Epidermal melanocyte (primary cell): ENCODE measurements at regions not wholly inside any gene's neighbourhood (a gene's known extent, or its start where the extent isn't known, plus 50 kb on each side); places are given as distances from the start of the nearest gene placed in this dataset.
"Not testable (repeated sequence)": the region's sequence is repeated elsewhere in the genome, so short reads cannot be mapped to it uniquely, and the experiment has no call there.

Experiments
- DNase-seq: peaks from one replicate; pipeline ENCODE4 v3.0.0; 2011; ENCODE audit warnings: low spot score; ENCODE audit not compliant: insufficient read length

DNA sequence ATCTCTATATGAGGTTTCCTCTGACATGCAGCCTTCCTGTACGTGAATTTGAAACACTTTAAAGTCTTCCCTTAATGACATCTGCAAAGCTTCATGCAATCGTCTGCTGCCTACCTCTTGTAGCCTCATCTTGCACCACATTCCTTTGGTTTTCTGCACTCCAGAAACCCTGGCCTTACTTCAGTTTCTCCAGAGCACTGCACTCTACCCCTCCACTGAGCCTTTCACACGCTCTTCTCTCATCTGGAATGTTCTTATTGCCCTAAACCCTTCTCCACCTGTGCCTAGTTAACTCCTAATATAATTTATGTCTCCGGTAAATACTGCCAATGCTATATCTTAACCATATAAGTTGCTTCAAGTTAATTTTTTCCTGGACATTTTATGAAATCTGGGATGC, 168.8 kb upstream of the SLC27A6 start:
- no peak for DNase-seq

DNA sequence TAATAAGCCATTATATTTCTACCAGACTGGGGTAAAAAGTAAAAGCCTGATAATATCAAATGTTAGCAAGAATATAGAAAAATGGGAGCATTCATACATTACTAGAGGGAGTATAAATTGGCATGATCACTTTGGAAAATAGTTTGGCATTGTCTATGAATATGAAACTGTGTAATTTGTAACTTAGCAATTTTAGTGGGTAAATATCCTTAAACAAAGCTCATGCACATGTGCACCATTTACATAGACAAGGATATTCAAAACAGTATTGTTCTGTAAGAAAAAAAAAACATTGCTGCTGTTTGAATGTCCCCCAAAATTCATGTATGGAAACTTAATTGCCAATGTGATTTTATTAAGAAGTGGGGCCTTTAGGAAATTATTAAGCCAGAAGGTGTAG, 166.4 kb upstream of the SLC27A6 start:
- DNase-seq: no peak

DNA sequence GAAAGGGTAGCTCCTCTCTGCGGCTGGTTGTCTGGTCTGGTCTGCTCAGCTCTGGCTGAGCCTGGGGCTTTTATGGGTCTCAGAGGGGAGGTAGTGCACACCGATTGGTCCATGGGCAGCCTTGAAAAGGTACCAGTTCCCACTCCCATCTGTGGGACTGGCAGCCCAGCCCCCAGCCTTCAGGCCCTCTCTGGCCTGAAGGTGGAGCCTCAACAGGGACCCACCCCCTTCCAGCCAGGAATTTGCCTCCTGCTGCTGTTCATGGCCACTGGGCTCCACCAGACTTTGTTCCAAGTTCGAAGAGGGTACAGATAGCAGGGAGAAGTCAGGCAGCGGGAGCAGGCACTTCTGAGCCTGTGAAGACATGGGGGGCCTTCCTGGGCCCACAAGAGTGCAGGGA, 165.3 kb upstream of the SLC27A6 start:
- no peak for DNase-seq

DNA sequence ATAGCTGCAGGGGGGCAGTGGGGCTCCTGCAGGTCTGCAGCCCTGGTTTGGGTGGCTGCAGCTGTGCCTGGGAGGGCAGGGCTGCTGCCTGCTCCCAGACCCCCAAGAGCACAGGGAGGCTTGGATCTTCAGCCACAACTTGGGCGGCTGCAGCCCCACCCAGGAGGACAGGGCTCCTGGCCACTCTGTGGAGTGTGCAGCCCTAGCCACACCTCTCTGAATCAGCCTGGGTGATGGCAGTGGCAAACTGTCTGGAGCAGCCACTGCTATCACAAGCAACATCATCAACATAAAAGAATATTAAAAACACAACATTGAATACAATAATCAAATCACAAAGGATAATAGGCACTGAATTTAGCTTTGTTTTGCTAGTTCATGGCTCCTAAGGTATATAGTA, 164.9 kb upstream of the SLC27A6 start:
- DNase-seq: no peak

DNA sequence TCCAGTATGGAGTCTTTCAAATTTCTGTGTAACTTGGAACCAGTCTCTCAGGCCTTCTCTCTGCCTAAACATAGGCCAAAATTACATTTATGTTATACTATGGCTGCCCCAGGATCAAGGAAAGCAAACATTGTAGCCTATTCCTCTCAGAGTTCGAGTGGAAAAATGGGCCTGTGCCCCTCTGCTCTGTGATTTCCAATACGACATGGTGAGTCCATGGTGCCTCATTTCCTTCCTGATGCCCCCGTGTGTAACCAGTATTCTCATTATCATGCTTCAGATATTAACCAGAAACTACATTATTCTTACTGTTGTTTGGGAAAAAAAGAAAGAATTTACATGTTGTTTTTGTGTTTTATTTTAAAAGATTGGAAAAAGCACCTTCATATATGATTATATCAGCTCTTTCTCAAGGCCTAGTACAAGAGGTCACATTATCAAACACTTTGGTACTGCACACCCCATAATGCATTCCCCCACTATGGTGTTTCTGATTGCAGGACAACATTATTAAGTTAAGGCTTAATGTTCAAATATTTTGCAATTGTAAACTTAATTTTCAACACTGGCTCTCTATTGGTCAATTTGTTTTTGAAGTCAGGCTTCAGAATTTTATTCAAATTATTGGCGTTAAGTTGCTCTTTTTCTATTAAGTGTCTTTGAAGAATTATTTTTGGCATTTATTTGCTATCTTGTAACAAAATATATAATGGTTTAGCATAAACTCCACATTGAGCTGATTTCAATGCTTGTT, 151.8 kb upstream of the SLC27A6 start:
- no peak for DNase-seq

DNA sequence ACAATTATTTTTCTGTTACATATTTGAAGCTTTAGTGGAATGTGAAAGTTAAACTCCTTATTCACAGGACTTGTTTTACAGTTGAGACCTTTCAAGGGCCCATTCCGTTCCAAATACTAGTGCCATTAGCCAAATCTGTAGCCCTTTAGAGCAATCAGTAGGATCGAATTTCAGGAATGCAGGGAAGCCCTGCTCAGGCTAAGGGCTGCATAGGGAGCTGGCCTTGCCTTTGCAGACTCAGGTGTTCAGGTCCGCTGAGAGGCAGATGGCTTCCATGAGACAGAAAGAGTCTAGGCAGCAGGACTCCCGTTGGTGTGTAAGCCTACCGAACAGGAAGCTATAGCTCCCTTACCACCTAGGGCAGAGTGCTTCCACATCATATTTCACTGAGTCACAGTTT, 150.1 kb upstream of the SLC27A6 start:
- no peak for DNase-seq

DNA sequence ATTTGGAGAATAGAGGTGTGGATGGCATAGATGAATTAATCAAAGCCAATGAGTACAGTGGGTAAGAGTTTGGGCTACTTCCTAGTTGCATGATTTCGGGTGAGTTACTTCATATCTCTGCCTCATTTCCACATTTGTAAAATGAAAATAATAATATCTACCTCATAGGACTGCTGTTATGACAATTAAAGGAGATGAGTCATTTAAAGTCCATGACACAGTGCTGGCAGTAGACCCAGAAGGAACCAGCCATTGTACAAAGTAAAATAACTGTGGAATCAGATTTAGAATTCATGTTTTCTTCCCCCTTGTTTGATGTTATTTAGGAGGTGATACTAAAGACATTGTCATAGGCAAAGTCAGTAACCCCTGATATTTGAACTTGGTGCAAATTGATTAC, 139.5 kb upstream of the SLC27A6 start:
- no peak for DNase-seq

DNA sequence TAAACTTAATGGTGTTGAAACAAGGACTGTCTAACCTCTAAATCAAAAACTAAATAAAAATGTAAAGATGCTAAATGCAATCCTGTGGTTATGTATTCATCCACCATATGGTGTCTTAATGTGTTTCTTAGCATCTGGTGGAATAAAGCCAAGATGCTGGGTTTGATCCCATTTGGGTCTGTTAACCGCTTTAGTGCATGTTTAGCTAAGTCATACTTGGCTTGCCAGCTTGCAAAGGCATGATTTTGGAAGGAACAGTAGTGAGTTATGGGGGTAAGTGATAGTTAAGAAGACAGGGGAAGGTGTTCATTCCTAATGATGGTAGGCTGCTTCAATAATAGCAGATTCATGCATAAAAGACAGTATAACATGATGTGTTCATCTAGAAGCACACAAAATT, 139.0 kb upstream of the SLC27A6 start:
- no peak for DNase-seq

DNA sequence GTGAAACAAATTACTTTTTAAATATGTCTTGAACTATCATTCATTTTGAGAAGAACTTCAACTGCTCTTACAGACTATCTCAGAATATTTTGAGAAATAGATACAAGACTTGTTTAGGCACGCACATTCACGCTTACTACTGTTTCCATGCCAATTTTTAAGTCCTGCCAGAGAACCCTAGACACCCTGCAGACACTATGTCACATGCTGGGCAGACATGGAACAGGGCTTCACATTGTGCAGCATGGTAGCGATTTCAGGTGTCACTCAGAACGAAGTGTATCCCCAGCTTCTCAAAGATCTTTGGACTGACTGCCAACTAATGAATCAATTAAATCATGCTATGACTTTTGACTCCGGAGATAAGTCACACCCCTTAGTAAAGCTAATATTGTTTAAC, 128.7 kb upstream of the SLC27A6 start:
- no peak for DNase-seq

DNA sequence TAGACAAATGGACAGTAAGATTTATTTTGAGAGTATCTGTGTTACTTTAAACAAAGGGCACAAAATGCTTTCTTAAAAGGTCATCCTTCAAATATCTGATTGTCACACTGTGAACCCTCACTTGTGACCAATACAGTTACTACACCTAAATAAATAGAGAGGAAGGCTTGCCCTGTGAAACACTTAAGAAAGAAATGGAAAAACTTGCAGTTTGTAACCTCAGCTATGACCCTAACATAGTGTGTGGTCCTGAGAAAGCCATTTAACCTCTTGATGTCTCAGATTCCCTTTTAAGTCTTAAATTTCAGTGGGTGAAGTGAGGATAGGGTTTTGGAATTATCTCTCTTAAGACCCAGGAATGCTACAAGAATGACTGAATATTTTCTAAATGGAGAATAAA, 126.7 kb upstream of the SLC27A6 start:
- no peak for DNase-seq

DNA sequence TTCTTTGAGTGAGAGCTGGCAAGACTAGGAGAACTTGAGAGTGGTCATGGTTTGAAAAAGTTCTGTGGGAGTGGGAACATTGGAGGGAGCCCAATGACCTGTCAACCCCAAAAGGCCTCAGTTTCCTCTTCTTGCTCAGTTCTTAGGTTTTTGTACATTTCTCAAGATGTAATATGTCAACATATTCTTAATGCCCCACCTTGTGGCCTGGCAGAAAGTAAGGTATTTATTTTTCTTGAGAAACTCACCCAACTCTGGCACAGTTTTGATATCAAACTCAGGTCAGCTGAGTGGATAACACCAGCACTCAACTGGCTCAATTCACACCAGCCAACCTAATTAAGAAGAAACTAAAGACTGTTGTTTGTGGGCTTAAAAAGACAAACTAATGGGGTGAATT, 123.0 kb upstream of the SLC27A6 start:
- DNase-seq: no peak

DNA sequence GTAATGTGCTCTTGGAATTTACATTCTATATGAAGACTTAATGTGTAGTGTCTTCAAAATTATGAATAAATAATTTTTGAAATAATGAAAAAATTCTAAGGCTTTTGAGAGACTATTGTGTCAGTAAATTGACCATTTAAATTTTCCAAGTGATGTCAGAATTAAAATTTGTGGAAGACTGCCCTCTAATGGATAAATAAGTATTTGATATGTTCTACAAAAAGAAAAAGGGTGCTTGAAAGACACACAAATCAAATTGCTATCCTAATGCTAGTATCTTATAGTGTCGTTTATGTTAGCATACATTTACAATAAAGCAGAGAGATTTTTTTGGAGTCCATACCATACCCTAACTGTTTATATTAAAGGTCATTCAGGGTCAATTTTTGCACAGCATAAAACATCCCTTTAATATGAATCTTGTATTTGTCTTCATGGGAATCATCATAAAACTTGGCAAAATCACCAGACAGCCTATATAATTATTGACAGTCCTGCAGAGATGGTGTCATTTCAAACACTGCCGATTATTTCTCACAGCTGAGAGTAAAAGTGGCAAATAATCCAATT, 120.8 kb upstream of the SLC27A6 start:
- peak; percentile 33 for DNase-seq

DNA sequence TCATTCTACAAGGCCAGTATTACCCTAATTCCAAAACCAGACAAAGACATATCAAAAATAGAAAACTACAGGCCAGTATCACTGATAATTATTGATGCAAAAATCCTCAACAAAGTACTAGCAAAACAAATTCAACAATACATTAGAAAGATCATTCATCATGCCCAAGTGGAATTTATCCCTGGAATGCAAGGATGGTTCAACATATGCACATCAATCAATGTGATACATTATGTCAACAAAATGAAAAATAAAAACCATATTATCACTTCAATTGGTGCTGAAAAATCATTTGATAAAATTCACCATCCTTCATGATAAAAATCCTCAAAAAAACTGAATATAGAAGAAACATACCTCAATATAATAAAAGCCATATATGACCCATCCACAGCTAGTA, 115.2 kb upstream of the SLC27A6 start:
- DNase-seq: no peak

DNA sequence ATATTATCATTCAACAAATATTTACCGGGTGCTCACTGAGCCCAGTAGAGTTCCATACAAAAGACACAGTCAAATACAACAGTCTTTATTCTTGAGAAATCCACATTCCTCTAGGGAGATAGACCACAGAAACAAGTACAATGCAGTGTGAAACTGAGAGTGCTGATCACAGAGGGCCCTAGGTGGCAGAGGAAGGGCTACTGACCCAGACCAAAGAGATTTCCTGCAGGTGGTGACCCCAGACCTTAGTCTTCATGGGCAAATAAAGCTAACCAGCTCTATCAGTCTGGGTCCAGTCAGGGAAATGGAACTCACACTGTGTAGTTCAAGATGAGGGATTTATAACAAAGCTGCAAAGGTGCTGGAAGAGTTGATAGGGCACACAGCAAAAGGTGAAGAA, 110.4 kb upstream of the SLC27A6 start:
- no peak for DNase-seq

DNA sequence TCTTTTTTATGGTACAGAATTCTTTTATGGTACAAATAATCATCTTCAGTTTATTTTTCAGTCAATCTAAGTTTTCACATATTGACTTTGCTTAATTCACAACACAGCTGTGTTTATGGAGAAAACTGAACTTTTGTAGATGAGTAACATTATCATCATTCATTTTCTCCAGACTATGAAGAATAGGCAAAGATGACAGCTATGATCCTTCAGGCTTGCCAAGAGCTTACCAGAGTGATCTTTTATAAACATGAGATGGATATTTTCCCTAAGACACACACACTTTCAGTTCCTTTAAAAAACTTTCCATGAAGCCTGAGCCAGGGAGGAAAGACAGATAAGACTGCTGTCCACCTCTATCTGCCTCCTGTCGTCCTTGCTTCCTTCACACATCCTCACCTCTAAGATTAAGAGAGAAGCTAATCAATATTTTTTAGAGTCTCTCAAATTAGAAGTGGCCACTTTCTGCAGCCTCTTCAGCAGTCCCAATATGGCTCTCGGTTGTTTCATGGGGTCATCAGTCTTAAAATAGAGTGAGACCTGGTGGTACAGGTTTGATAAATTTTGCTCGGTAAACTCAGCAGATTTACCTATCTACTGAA, 108.1 kb upstream of the SLC27A6 start:
- no peak for DNase-seq

DNA sequence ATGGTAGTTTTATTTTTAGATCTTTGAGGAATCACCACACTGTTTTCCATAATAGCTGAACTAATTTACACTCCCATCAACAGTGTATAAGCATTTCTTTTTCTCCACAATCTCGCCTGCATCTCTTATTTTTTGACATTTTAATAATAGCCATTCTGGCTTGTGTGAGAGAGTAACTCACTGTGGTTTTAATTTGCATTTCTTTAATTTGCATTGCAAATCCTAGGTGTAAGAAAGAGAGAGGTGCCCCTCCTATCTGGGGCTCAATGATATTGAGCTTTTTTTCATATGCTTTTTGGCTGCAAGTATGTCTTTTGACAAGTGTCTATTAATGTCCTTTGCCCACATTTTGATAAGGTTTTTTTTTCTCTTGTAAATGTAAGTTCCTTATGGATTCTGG, 106.3 kb upstream of the SLC27A6 start:
- no peak for DNase-seq

DNA sequence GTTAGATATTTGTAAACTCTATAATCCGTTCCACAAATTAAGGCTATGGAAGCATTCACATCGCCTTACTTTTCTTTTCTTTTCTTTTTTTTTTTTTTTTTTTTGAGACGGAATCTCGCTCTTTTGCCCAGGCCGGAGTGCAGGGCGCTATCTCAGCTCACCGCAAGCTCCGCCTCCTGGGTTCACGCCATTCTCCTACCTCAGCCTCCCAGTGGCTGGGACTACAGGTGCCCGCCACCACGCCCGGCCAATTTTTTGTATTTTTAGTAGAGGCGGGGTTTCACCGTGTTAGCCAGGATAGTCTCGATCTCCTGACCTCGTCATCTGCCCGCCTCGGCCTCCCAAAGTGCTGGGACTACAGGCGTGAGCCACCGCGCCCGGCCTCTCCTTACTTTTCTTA, 104.1 kb upstream of the SLC27A6 start:
- not testable (repeated sequence) for DNase-seq

DNA sequence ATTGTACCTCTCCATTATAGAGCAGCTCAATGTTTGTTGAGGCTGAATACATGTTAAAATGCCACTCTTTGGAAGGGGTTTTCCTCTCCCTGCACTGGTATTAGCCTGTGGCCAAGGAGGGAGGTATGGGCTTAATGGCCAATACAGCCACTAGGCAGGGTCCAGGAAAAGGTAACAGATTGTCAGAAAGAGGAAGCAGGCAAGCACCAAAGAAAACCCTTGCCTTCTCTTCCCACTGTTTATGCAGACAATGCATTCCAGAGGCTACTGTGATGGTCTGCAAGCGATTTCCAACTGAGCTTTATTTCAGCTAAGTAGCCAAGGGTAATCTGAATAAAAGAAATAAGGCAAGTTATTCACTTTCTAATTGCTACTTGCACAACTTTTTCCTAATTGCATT, 95.3 kb upstream of the SLC27A6 start:
- DNase-seq: no peak

DNA sequence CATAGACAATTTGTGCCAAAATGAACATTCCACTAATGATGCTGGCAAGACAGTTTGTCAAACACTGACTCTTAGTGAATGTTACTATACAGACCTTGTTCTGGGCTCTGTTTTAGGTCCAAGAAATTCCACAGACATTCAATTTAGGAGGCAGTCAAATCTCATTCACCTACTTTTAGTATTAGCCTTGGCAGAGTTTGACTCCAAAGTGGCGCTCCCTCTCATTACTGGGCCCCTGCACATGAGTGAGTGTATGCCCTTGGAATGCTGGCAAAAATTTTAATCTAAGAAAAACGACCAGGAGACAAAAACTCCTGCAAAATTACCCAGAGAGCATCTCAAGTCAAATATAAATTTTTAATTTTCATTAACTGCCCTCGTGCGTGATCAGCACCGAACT, 94.9 kb upstream of the SLC27A6 start:
- no peak for DNase-seq

DNA sequence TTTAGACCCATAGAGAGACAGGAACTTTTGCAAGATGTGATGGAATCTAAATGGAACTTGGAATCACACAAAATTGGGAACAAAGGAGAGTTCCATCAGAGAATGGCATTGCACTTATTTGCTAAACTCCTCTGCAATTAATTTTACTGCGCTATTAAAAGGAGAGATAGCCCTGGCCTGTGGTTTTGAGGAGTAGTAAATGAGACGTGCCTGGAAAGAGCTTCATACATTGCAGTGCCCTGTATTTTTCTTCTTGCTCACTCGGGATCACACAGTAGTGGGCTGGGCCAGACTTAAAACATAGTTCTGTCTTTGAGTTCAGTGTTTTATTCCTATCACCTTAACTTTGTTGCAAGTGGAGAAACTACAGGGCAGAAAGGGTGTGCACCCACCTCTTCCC, 94.4 kb upstream of the SLC27A6 start:
- DNase-seq: no peak

DNA sequence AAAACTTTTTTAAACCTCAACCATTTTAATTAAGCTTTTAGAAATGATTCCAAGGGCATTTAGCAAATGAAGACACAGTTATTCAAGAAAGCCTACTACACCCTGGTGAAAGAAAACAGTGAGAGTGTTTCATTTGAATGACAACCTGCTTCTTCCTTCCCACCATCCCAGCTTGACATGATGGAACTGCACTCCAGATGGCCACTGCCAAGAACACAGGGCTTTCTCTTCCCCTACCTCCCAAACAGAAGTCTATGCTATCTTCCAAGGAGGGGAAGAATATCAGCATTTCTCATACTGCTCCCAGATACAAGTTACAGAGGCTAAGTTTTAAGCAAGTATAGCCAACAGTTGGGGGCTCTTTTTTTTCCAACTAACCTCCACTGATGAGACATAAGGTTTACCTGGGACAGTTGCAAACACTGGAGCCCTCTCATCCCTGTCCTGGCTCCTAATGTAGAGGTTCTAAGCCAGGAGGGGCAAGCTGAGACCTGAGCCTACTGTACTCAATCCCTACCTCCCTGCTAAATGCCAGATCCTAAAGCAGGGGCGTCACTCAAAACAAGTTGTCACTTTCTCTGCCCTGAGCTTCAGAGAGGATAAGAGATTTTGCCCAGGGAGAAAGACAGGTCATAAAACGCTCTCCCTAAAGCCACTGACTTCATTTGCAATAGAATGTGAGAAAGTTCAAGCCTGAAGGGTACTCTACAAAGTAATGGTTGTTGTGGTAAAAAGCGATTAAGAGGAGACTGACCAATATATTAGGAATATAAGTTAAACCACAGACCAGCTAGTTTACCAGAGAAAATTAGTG, 88.5 kb upstream of the SLC27A6 start:
- no peak for DNase-seq

DNA sequence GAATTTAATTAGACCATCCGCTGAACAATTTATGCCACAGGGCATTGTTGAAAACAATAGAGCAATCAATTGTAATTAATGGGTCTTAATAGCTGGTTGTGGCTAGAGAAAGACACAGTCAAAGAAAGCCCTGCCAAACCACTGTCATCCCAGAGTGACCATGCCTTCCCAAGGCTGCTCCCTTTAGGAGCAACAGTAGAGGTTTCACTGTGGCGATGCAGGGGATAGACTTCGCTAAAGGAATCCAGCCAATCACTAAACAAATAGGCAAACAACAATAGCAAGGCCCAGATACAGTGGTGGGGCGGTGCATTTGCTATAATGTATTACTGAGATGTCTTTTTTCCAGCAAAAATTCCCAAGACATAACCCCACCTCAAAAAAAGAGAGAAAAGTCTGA, 87.8 kb upstream of the SLC27A6 start:
- DNase-seq: no peak
